ENCODE measurements at regions not wholly inside any gene's neighbourhood (a gene's known extent, or its start where the extent isn't known, plus 50 kb on each side); places are given as distances from the start of the nearest gene placed in this dataset.

- TF ChIP-seq, protein P1, sequence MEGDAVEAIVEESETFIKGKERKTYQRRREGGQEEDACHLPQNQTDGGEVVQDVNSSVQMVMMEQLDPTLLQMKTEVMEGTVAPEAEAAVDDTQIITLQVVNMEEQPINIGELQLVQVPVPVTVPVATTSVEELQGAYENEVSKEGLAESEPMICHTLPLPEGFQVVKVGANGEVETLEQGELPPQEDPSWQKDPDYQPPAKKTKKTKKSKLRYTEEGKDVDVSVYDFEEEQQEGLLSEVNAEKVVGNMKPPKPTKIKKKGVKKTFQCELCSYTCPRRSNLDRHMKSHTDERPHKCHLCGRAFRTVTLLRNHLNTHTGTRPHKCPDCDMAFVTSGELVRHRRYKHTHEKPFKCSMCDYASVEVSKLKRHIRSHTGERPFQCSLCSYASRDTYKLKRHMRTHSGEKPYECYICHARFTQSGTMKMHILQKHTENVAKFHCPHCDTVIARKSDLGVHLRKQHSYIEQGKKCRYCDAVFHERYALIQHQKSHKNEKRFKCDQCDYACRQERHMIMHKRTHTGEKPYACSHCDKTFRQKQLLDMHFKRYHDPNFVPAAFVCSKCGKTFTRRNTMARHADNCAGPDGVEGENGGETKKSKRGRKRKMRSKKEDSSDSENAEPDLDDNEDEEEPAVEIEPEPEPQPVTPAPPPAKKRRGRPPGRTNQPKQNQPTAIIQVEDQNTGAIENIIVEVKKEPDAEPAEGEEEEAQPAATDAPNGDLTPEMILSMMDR (IDR thresholded peaks at IDR 0.05; ENCODE audit: low read depth, low read length), result no peak
- TF ChIP-seq, protein P2, sequence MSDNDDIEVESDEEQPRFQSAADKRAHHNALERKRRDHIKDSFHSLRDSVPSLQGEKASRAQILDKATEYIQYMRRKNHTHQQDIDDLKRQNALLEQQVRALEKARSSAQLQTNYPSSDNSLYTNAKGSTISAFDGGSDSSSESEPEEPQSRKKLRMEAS (IDR thresholded peaks at IDR 0.05; ENCODE audit: low read depth, low read length), result no peak
Observed at GRCh38 chr1:175840787-175841186, 97.4 kb upstream of the TNR start.

Measured in NB4 (cell line).